K562 (cell line): ENCODE measurements at regions not wholly inside any gene's neighbourhood (a gene's known extent, or its start where the extent isn't known, plus 50 kb on each side); places are given as distances from the start of the nearest gene placed in this dataset.

Source experiments
- ATAC-seq: fragments of 200-7000 bp; cut with Tn5 transposase; 3 replicates; pipeline ENCODE4 v1.9.1; 2020; ENCODE audit warnings: moderate library complexity
- BruUV-seq: library from RNA; stranded (reverse); fragments of 400-500 nt; replicated peaks from 2 replicates; lab custom pipeline; 2021; lab: Mats Ljungman, UMichigan
- CTCF ChIA-PET: fragments of 300-600 bp; formaldehyde crosslinking; extraction: SDS; loops from one replicate; lab custom pipeline; 2021; ENCODE audit warnings: low intra/inter-chr PET ratio; lab: Yijun Ruan, JAX
- POLR2A ChIA-PET: fragments of 300-600, 350-650 bp; sonication (Branson Sonifier 250); formaldehyde crosslinking; extraction: SDS; loops from one replicate; lab custom pipeline; 2021; ENCODE audit warnings: antibody characterized with exemption, inconsistent platforms; lab: Yijun Ruan, JAX
- DNase-seq, 4 experiments: peaks; one replicate each; pipeline versions ENCODE4 v3.0.0 to v3.0.0-alpha.2; 2011 to 2018; ENCODE audit warnings: low spot score in 3 of 4, mixed read lengths in 3 of 4; ENCODE audit errors: extremely low read depth in 1 of 4
- FAIRE-seq: peaks from 2 replicates; lab custom pipeline; 2011; peaks lifted over from hg19 to GRCh38; lab: Jason Lieb, UNC
- H2AFZ ChIP-seq: 2 replicates; pipeline ENCODE4 v1.6.0; 2011; ENCODE audit warnings: low read depth, low read length, control low read depth, inconsistent platforms
- H3K27ac ChIP-seq: fragments of 200-600 bp; 3 replicates; pipeline ENCODE4 v1.8.0; 2011; ENCODE audit warnings: low read depth, mild to moderate bottlenecking, control low read depth, inconsistent platforms, low read length, moderate library complexity, mixed read lengths; ENCODE audit errors: extremely low read depth
- H3K27me3 ChIP-seq, 2 experiments: fragments of 300-600 bp in 1 of 2; 2 replicates in 1 of 2; 3 replicates in 1 of 2; pipeline versions ENCODE4 v1.6.0 to v1.8.0; 2011; ENCODE audit warnings: inconsistent platforms in 2 of 2, low read length in 2 of 2, mild to moderate bottlenecking in 1 of 2, mixed read lengths in 1 of 2, moderate library complexity in 1 of 2; ENCODE audit not compliant: control insufficient read depth in 2 of 2, insufficient read depth in 2 of 2
- H3K36me3 ChIP-seq: fragments of 300-600 bp; 3 replicates; pipeline ENCODE4 v1.8.0; 2011; ENCODE audit warnings: mild to moderate bottlenecking, low read length, inconsistent platforms; ENCODE audit not compliant: control insufficient read depth, insufficient read depth
- H3K4me1 ChIP-seq, 2 experiments: fragments of 200-600 bp in 1 of 2; replicated peaks in 1 of 2; 2 replicates in 1 of 2; 3 replicates in 1 of 2; pipeline versions ENCODE4 v1.5.1 to v1.8.0; 2011; ENCODE audit warnings: inconsistent platforms in 2 of 2, low read length in 2 of 2, mild to moderate bottlenecking in 1 of 2, mixed read lengths in 1 of 2, moderate library complexity in 1 of 2; ENCODE audit not compliant: control insufficient read depth in 2 of 2, insufficient read depth in 2 of 2
- H3K4me2 ChIP-seq: 2 replicates; pipeline ENCODE4 v1.6.1; 2011; ENCODE audit warnings: low read length, control low read depth, inconsistent platforms, mixed read lengths; ENCODE audit not compliant: insufficient read depth
- H3K4me3 ChIP-seq: fragments of 200-600 bp; sonication (generic), shearing (Covaris generic); 2 replicates; pipeline ENCODE4 v1.5.1; 2016; ENCODE audit warnings: control low read depth, inconsistent platforms
- H3K79me2 ChIP-seq: fragments of 200-600 bp; 3 replicates; pipeline ENCODE4 v1.8.0; 2011; ENCODE audit warnings: low read length, inconsistent platforms; ENCODE audit not compliant: control insufficient read depth, insufficient read depth
- H3K9ac ChIP-seq, 2 experiments: 2 replicates each; pipeline versions ENCODE4 v1.6.0 to v1.6.1; 2011; ENCODE audit warnings: low read depth in 2 of 2, low read length in 2 of 2, control low read depth in 1 of 2, inconsistent platforms in 1 of 2, mild to moderate bottlenecking in 1 of 2, mixed read lengths in 1 of 2; ENCODE audit not compliant: insufficient read depth in 1 of 2
- H3K9me1 ChIP-seq: one replicate; pipeline ENCODE4 v1.6.0; 2011; ENCODE audit warnings: inconsistent platforms, mild to moderate bottlenecking, low read length, moderate library complexity; ENCODE audit not compliant: control insufficient read depth, insufficient read depth
- H3K9me3 ChIP-seq: replicated peaks from 2 replicates; pipeline ENCODE4 v1.5.1; 2011; ENCODE audit warnings: low read depth, low read length, inconsistent platforms; ENCODE audit not compliant: control insufficient read depth, insufficient read depth
- H4K20me1 ChIP-seq: replicated peaks from 2 replicates; pipeline ENCODE4 v1.6.1; 2011; ENCODE audit warnings: low read length, inconsistent platforms, mixed read lengths; ENCODE audit not compliant: control insufficient read depth, insufficient read depth
- EHMT2 ChIP-seq: fragments of 450-650 bp; IDR thresholded peaks from 2 replicates; pipeline ENCODE4 v1.6.1; 2018; ENCODE audit warnings: antibody characterized with exemption
- IFI16 ChIP-seq: fragments of 250-450 bp; sonication (Bioruptor Pico); IDR thresholded peaks from 2 replicates; pipeline ENCODE4 v2.1.2; 2022; ENCODE audit warnings: mild to moderate bottlenecking, inconsistent platforms
- RFX1 ChIP-seq: fragments of 450-650 bp; IDR thresholded peaks from 2 replicates; pipeline ENCODE4 v1.6.1; 2016; ENCODE audit warnings: mild to moderate bottlenecking, moderate library complexity
- WGBS: fragments of 100-300 bp; shearing (Covaris generic); methylation state at CpG from one replicate; pipeline ENCODE4 v1.1.6; 2016; ENCODE audit warnings: low coverage, mixed read lengths; ENCODE audit not compliant: insufficient coverage; ENCODE audit errors: missing lambda C conversion rate; 5-methylcytosine and 5-hydroxymethylcytosine counted together
- in situ Hi-C: fragments of 300-500 bp; cut with MboI; formaldehyde crosslinking; loops from 4 replicates; pipeline ENCODE4 v1.15.0; 2018; ENCODE audit warnings: inconsistent platforms, mixed read lengths
- intact Hi-C: fragments of 100-400 bp; cut with micrococcal nuclease; formaldehyde crosslinking; loops from 2 replicates; pipeline ENCODE4 v1.14.2; 2022
- TF ChIP-seq, protein P1 (sequence below): sonication (generic); formaldehyde crosslinking; IDR thresholded peaks from 2 replicates; pipeline ENCODE4 v1.8.0; 2023; ENCODE audit warnings: missing genetic modification reagents, mild to moderate bottlenecking, borderline replicate concordance
- TF ChIP-seq, protein P2 (sequence below): fragments of 450-650 bp; IDR thresholded peaks from 2 replicates; pipeline ENCODE4 v1.6.1; 2014; ENCODE audit warnings: low read depth, mild to moderate bottlenecking, moderate library complexity, borderline replicate concordance

DNA sequence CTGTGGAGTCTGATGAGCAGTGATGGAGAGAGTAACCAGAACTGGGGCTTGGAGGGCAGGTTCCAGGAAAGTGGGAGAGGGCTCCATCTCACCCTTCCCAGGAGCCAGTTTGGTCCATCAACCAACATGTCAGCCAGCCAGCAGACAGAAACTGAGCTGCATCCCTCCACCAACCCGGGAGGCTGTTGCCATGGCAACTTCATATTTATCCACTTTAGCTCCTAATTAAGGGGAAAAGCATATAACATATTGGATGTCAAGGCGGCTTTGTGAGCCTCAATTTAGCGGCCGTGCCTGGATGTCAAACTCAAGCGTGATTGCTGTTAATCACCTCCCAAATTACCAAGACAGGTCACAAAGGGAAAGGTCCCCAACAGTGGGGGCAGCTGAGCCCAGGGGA, 81.5 kb upstream of the ARAP3 start:
- no peak for TF ChIP-seq EHMT2
- TF ChIP-seq, protein P1, sequence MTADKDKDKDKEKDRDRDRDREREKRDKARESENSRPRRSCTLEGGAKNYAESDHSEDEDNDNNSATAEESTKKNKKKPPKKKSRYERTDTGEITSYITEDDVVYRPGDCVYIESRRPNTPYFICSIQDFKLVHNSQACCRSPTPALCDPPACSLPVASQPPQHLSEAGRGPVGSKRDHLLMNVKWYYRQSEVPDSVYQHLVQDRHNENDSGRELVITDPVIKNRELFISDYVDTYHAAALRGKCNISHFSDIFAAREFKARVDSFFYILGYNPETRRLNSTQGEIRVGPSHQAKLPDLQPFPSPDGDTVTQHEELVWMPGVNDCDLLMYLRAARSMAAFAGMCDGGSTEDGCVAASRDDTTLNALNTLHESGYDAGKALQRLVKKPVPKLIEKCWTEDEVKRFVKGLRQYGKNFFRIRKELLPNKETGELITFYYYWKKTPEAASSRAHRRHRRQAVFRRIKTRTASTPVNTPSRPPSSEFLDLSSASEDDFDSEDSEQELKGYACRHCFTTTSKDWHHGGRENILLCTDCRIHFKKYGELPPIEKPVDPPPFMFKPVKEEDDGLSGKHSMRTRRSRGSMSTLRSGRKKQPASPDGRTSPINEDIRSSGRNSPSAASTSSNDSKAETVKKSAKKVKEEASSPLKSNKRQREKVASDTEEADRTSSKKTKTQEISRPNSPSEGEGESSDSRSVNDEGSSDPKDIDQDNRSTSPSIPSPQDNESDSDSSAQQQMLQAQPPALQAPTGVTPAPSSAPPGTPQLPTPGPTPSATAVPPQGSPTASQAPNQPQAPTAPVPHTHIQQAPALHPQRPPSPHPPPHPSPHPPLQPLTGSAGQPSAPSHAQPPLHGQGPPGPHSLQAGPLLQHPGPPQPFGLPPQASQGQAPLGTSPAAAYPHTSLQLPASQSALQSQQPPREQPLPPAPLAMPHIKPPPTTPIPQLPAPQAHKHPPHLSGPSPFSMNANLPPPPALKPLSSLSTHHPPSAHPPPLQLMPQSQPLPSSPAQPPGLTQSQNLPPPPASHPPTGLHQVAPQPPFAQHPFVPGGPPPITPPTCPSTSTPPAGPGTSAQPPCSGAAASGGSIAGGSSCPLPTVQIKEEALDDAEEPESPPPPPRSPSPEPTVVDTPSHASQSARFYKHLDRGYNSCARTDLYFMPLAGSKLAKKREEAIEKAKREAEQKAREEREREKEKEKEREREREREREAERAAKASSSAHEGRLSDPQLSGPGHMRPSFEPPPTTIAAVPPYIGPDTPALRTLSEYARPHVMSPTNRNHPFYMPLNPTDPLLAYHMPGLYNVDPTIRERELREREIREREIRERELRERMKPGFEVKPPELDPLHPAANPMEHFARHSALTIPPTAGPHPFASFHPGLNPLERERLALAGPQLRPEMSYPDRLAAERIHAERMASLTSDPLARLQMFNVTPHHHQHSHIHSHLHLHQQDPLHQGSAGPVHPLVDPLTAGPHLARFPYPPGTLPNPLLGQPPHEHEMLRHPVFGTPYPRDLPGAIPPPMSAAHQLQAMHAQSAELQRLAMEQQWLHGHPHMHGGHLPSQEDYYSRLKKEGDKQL, result no peak
- TF ChIP-seq IFI16 (CRISPR knock-in tag), result no peak
- TF ChIP-seq, protein P2, sequence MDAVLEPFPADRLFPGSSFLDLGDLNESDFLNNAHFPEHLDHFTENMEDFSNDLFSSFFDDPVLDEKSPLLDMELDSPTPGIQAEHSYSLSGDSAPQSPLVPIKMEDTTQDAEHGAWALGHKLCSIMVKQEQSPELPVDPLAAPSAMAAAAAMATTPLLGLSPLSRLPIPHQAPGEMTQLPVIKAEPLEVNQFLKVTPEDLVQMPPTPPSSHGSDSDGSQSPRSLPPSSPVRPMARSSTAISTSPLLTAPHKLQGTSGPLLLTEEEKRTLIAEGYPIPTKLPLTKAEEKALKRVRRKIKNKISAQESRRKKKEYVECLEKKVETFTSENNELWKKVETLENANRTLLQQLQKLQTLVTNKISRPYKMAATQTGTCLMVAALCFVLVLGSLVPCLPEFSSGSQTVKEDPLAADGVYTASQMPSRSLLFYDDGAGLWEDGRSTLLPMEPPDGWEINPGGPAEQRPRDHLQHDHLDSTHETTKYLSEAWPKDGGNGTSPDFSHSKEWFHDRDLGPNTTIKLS, result no peak
- peak; percentile 78 for TF ChIP-seq RFX1
- ATAC-seq (no peak), FAIRE-seq (no peak), DNase-seq (no peak)
- Histone ChIP-seq H3K9me1 (no peaks in the 10 kb centered on the region), H3K36me3 (no peaks in the 10 kb centered on the region), H4K20me1 (no peaks in the 10 kb centered on the region; the same call in 1 of the 2 replicates), H3K9me3 (no peaks in the 10 kb centered on the region), H3K4me1 (peaks cover 0 to 2% of the 10 kb centered on the region in 2 experiments; a peak in 1 of 5 replicates), H3K27me3 (peaks cover 25 to 88% of the 10 kb centered on the region in 2 experiments; a peak in 4 of 5 replicates), H3K27ac (no peak overlapping the region), H3K79me2 (no peaks in the 10 kb centered on the region), H3K4me3 (no peak overlapping the region), H2AFZ (no peak overlapping the region), H3K9ac (no peak overlapping the region), H3K4me2 (no peak overlapping the region)
- POLR2A ChIA-PET, result no interaction called here
- WGBS, result 0% methylated on average over 5 of the region's 5 CpGs
- BruUV-seq, result no TSS peak
- in situ Hi-C loops, result no loop called here
- intact Hi-C loops, result loop anchor here (10.0 kb wide), 1 partner anchor 201 kb away; the partner anchor contains the start of gene RNF14
- CTCF ChIA-PET, result interaction anchor here (0.6 kb wide), 1 partner anchor 47 kb away, joined by 3 read pairs; no protein-coding TSS in a partner anchor
